ENCODE measurements at regions not wholly inside any gene's neighbourhood (a gene's known extent, or its start where the extent isn't known, plus 50 kb on each side); places are given as distances from the start of the nearest gene placed in this dataset.

GRCh38 chr10:52673468-52673867 lies 99.1 kb downstream of the MBL2 start:
- Mint-ChIP-seq H3K9me3 (no peaks in the 10 kb centered on the region), H3K36me3 (ENCODE audit: low read depth) (no peaks in the 10 kb centered on the region), H3K4me3 (no peak overlapping the region), H3K27me3 (ENCODE audit: insufficient read depth) (no peaks in the 10 kb centered on the region), H3K4me1 (ENCODE audit: low read depth) (peaks cover 12% of the 10 kb centered on the region), H3K27ac (no peak overlapping the region)
- TF ChIP-seq, protein P1, sequence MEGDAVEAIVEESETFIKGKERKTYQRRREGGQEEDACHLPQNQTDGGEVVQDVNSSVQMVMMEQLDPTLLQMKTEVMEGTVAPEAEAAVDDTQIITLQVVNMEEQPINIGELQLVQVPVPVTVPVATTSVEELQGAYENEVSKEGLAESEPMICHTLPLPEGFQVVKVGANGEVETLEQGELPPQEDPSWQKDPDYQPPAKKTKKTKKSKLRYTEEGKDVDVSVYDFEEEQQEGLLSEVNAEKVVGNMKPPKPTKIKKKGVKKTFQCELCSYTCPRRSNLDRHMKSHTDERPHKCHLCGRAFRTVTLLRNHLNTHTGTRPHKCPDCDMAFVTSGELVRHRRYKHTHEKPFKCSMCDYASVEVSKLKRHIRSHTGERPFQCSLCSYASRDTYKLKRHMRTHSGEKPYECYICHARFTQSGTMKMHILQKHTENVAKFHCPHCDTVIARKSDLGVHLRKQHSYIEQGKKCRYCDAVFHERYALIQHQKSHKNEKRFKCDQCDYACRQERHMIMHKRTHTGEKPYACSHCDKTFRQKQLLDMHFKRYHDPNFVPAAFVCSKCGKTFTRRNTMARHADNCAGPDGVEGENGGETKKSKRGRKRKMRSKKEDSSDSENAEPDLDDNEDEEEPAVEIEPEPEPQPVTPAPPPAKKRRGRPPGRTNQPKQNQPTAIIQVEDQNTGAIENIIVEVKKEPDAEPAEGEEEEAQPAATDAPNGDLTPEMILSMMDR (IDR thresholded peaks at IDR 0.05), result no peak
- no peak for DNase-seq

DNA sequence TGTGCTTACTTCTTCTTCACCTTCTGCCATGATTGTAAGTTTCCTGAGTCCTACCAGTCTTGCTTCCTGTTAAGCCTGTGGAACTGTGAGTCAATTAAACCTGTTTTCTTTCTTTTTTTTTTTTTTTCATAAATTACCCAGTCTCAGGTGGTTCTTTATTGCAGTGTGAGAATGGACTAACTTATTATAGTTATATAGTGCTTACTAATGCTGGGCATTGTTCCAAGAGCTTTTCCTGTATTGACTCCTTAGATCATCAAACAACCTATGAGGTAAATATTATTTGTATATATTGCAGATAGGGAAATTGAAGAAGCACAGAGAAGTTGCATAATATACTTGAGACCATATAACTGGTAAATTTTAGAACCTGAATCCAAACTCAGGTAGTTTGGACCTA lies 98.1 kb downstream of the MBL2 start:
- Mint-ChIP-seq H3K9me3 (no peaks in the 10 kb centered on the region), H3K4me3 (no peak overlapping the region), H3K4me1 (ENCODE audit: low read depth) (peaks cover 8% of the 10 kb centered on the region; the same call in 1 of the 2 replicates), H3K27ac (no peak overlapping the region), H3K36me3 (ENCODE audit: low read depth) (no peaks in the 10 kb centered on the region), H3K27me3 (ENCODE audit: insufficient read depth) (no peaks in the 10 kb centered on the region)
- TF ChIP-seq, protein P1 (IDR thresholded peaks at IDR 0.05), result no peak
- no peak for DNase-seq

GRCh38 chr10:52677086-52677485 lies 95.5 kb downstream of the MBL2 start:
- Mint-ChIP-seq H3K27me3 (ENCODE audit: insufficient read depth) (no peaks in the 10 kb centered on the region; the same call in 1 of the 2 replicates), H3K27ac (no peak overlapping the region), H3K36me3 (ENCODE audit: low read depth) (no peaks in the 10 kb centered on the region), H3K9me3 (no peaks in the 10 kb centered on the region), H3K4me3 (no peak overlapping the region), H3K4me1 (ENCODE audit: low read depth) (peaks cover 17% of the 10 kb centered on the region)
- TF ChIP-seq, protein P1 (IDR thresholded peaks at IDR 0.05), result no peak
- DNase-seq, result peak; percentile 44

- peaks cover 17% of the 10 kb centered on the region for H3K4me1 Mint-ChIP-seq (ENCODE audit: low read depth)
- no peaks in the 10 kb centered on the region for H3K36me3 Mint-ChIP-seq (ENCODE audit: low read depth)
- H3K27ac Mint-ChIP-seq, result no peak overlapping the region
- H3K27me3 Mint-ChIP-seq (ENCODE audit: insufficient read depth), result no peaks in the 10 kb centered on the region; the same call in 1 of the 2 replicates
- TF ChIP-seq, protein P1 (IDR thresholded peaks at IDR 0.05), result no peak
- no peak for DNase-seq
- no peaks in the 10 kb centered on the region for H3K9me3 Mint-ChIP-seq
- H3K4me3 Mint-ChIP-seq, result no peak overlapping the region
These were observed 94.0 kb downstream of the MBL2 start for GRCh38 chr10:52678611-52679010.

DNA sequence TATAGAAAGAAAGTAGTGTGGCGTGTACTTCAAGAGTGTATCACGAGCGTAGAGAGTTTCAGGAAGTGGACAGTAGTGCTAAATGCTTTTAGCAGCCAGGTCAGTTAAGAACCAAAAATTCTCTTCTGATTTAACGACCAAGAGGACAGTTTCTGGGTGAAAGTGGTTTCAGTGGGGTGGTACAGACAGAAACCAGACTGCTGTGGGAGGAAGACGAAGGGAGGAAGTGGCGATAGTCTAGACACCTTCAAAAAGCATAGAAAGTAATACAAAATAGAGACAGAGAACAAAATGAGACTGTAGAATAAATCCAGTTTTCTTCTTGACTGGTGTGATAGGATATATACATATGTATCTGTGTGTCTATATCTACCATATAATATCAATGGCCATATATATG lies 93.5 kb downstream of the MBL2 start:
- H3K9me3 Mint-ChIP-seq, result no peaks in the 10 kb centered on the region
- TF ChIP-seq, protein P1 (IDR thresholded peaks at IDR 0.05), result no peak
- no peak for DNase-seq
- no peak overlapping the region for H3K4me3 Mint-ChIP-seq
- H3K36me3 Mint-ChIP-seq (ENCODE audit: low read depth), result no peaks in the 10 kb centered on the region
- H3K4me1 Mint-ChIP-seq (ENCODE audit: low read depth), result peaks cover 17% of the 10 kb centered on the region
- no peak overlapping the region for H3K27ac Mint-ChIP-seq
- H3K27me3 Mint-ChIP-seq (ENCODE audit: insufficient read depth), result no peaks in the 10 kb centered on the region; the same call in 1 of the 2 replicates

DNA sequence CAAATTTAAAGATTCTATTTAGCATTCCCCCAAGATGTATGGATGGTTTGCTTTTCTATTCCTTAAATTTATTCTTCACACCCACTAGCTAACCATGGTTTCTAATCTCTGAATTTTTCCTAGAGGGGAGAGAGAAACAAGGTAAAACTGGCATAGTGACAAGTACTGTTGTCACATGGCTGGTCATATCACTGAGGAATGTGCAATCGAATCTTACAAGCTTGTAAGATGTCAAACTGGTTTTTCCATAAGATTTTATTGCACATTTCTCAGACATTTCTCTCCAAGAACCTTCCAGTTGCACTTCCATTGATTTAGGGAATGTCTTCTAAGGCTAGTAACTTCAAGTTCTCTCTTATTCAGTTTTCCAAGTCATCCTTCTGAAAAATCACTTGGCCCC lies 89.8 kb downstream of the MBL2 start:
- TF ChIP-seq, protein P1 (IDR thresholded peaks at IDR 0.05), result no peak
- H3K36me3 Mint-ChIP-seq (ENCODE audit: low read depth), result no peaks in the 10 kb centered on the region
- no peaks in the 10 kb centered on the region for H3K9me3 Mint-ChIP-seq
- no peak overlapping the region for H3K27ac Mint-ChIP-seq
- H3K4me3 Mint-ChIP-seq, result no peak overlapping the region
- H3K27me3 Mint-ChIP-seq (ENCODE audit: insufficient read depth), result peaks cover 6% of the 10 kb centered on the region; the same call in 1 of the 2 replicates
- peaks cover 9% of the 10 kb centered on the region for H3K4me1 Mint-ChIP-seq (ENCODE audit: low read depth)
- no peak for DNase-seq
